ENCODE measurements at regions not wholly inside any gene's neighbourhood (a gene's known extent, or its start where the extent isn't known, plus 50 kb on each side); places are given as distances from the start of the nearest gene placed in this dataset.

GRCh38 chr1:72847651-72848050, 565.3 kb upstream of the NEGR1 start:
- DNase-seq (ENCODE audit: low read depth, low spot score): no peak
- Mint-ChIP-seq H3K27me3 (ENCODE audit: low read depth) (no peaks in the 10 kb centered on the region), H3K36me3 (ENCODE audit: low read depth) (no peaks in the 10 kb centered on the region), H3K4me1 (peaks cover 4% of the 10 kb centered on the region), H3K9me3 (peaks cover 2% of the 10 kb centered on the region), H3K27ac (ENCODE audit: unreplicated experiment) (no peak overlapping the region), H3K4me3 (no peak overlapping the region)
- TF ChIP-seq, protein P1, sequence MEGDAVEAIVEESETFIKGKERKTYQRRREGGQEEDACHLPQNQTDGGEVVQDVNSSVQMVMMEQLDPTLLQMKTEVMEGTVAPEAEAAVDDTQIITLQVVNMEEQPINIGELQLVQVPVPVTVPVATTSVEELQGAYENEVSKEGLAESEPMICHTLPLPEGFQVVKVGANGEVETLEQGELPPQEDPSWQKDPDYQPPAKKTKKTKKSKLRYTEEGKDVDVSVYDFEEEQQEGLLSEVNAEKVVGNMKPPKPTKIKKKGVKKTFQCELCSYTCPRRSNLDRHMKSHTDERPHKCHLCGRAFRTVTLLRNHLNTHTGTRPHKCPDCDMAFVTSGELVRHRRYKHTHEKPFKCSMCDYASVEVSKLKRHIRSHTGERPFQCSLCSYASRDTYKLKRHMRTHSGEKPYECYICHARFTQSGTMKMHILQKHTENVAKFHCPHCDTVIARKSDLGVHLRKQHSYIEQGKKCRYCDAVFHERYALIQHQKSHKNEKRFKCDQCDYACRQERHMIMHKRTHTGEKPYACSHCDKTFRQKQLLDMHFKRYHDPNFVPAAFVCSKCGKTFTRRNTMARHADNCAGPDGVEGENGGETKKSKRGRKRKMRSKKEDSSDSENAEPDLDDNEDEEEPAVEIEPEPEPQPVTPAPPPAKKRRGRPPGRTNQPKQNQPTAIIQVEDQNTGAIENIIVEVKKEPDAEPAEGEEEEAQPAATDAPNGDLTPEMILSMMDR (conservative IDR thresholded peaks at IDR 0.05): no peak

- Mint-ChIP-seq H3K9me3 (peaks cover 5% of the 10 kb centered on the region), H3K4me3 (no peak overlapping the region), H3K27ac (ENCODE audit: unreplicated experiment) (no peak overlapping the region), H3K4me1 (peaks cover 4% of the 10 kb centered on the region), H3K36me3 (ENCODE audit: low read depth) (no peaks in the 10 kb centered on the region), H3K27me3 (ENCODE audit: low read depth) (no peaks in the 10 kb centered on the region)
- DNase-seq (ENCODE audit: low read depth, low spot score): no peak
- TF ChIP-seq, protein P1 (conservative IDR thresholded peaks at IDR 0.05): no peak
Measured at GRCh38 chr1:72846476-72847278, 564.3 kb upstream of the NEGR1 start.

GRCh38 chr1:72845981-72846380, 563.6 kb upstream of the NEGR1 start:
- Mint-ChIP-seq H3K9me3 (peaks cover 5% of the 10 kb centered on the region), H3K4me3 (no peak overlapping the region), H3K27me3 (ENCODE audit: low read depth) (no peaks in the 10 kb centered on the region), H3K4me1 (peaks cover 4% of the 10 kb centered on the region), H3K36me3 (ENCODE audit: low read depth) (no peaks in the 10 kb centered on the region), H3K27ac (ENCODE audit: unreplicated experiment) (no peak overlapping the region)
- TF ChIP-seq, protein P1 (conservative IDR thresholded peaks at IDR 0.05): no peak
- no peak for DNase-seq (ENCODE audit: low read depth, low spot score)

GRCh38 chr1:72845381-72845780, 563.0 kb upstream of the NEGR1 start:
- H3K4me3 Mint-ChIP-seq: no peak overlapping the region
- peaks cover 4% of the 10 kb centered on the region for H3K4me1 Mint-ChIP-seq
- no peak overlapping the region for H3K27ac Mint-ChIP-seq (ENCODE audit: unreplicated experiment)
- no peaks in the 10 kb centered on the region for H3K36me3 Mint-ChIP-seq (ENCODE audit: low read depth)
- no peaks in the 10 kb centered on the region for H3K27me3 Mint-ChIP-seq (ENCODE audit: low read depth)
- TF ChIP-seq, protein P1 (conservative IDR thresholded peaks at IDR 0.05): peak; percentile 45
- no peak for DNase-seq (ENCODE audit: low read depth, low spot score)
- peaks cover 5% of the 10 kb centered on the region for H3K9me3 Mint-ChIP-seq

GRCh38 chr1:72837781-72838180, 555.4 kb upstream of the NEGR1 start:
- Mint-ChIP-seq H3K27me3 (ENCODE audit: low read depth) (no peaks in the 10 kb centered on the region), H3K9me3 (peaks cover 24% of the 10 kb centered on the region), H3K4me1 (peaks cover 10% of the 10 kb centered on the region), H3K36me3 (ENCODE audit: low read depth) (peaks cover 3% of the 10 kb centered on the region), H3K4me3 (no peak overlapping the region), H3K27ac (ENCODE audit: unreplicated experiment) (peak overlapping the region; percentile 20)
- TF ChIP-seq, protein P1 (conservative IDR thresholded peaks at IDR 0.05): no peak
- DNase-seq (ENCODE audit: low read depth, low spot score): no peak

All from neural crest cell (in vitro differentiated cells).